ENCODE measurements at regions not wholly inside any gene's neighbourhood (a gene's known extent, or its start where the extent isn't known, plus 50 kb on each side); places are given as distances from the start of the nearest gene placed in this dataset.

DNA sequence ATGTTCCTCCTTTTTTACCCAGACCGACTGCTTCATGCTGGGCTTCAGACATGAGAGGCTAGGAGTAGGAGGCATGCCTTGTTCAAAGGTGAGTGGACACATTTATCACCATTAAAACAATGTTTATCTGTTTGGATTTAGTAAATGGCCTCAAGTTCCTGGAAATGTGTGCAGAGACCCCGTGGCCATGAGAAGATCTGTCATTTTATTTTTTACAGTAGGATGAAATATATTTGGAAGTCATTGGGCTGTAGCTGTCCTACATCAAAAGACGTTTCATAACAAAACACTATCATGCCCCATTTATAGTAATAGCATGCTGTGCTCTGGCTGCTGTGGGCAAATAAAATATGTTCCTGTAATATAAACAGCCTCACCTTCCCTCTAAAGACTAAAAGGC, 403.9 kb upstream of the TNP1 start:
- Histone ChIP-seq H3K4me1 (ENCODE audit: insufficient read depth, low read length) (no peaks in the 10 kb centered on the region), H3K4me2 (ENCODE audit: insufficient read depth, low read length) (no peak overlapping the region), H3K36me3 (ENCODE audit: insufficient read depth, low read length) (no peaks in the 10 kb centered on the region), H3K27ac (ENCODE audit: low read length) (no peak overlapping the region), H2AFZ (ENCODE audit: low read depth, low read length) (no peak overlapping the region), H3K27me3 (ENCODE audit: insufficient read depth, low read length, poor library complexity) (no peaks in the 10 kb centered on the region), H3K9me3 (ENCODE audit: insufficient read depth, low read length, severe bottlenecking) (peaks cover 4% of the 10 kb centered on the region), H3K79me2 (ENCODE audit: insufficient read depth, low read length) (no peaks in the 10 kb centered on the region), H3K4me3 (ENCODE audit: low read depth in 1 of 2, low read length in 2 of 2) (no peak overlapping the region), H4K20me1 (ENCODE audit: insufficient read depth, low read length) (no peaks in the 10 kb centered on the region), H3K9ac (ENCODE audit: low read depth, low read length) (no peak overlapping the region)
- ATAC-seq (ENCODE audit: insufficient read depth, low read depth) (no peak), DNase-seq (no peak)
- no peak for TF ChIP-seq EZH2 (IDR thresholded peaks at IDR 0.05; ENCODE audit: borderline replicate concordance, low read depth, low read length, severe bottlenecking)
- TF ChIP-seq, protein P1, sequence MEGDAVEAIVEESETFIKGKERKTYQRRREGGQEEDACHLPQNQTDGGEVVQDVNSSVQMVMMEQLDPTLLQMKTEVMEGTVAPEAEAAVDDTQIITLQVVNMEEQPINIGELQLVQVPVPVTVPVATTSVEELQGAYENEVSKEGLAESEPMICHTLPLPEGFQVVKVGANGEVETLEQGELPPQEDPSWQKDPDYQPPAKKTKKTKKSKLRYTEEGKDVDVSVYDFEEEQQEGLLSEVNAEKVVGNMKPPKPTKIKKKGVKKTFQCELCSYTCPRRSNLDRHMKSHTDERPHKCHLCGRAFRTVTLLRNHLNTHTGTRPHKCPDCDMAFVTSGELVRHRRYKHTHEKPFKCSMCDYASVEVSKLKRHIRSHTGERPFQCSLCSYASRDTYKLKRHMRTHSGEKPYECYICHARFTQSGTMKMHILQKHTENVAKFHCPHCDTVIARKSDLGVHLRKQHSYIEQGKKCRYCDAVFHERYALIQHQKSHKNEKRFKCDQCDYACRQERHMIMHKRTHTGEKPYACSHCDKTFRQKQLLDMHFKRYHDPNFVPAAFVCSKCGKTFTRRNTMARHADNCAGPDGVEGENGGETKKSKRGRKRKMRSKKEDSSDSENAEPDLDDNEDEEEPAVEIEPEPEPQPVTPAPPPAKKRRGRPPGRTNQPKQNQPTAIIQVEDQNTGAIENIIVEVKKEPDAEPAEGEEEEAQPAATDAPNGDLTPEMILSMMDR (IDR thresholded peaks at IDR 0.05; ENCODE audit: borderline replicate concordance, extremely low read depth, low read length, poor library complexity, severe bottlenecking), result no peak

DNA sequence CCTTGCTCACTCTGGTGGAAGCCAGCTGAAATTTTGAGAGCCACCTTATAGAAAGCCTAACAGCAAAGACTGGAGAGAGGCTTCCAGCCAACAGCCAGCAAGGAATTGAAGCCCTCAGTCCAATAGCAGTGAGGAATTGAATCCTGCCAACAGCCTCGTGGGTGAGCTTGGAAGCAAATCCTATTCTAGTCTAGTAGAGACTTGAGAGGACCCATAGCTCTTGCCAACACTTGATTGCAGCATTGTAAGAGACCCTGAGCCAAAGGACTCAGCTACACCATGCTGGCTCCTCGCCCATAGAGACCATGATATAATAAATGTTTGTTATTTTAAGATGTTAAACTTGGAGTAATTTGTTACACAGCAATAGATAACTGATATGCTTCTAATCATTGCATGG, 403.0 kb upstream of the TNP1 start:
- Histone ChIP-seq H2AFZ (ENCODE audit: low read depth, low read length) (no peak overlapping the region), H3K4me3 (ENCODE audit: low read depth in 1 of 2, low read length in 2 of 2) (no peak overlapping the region), H3K27ac (ENCODE audit: low read length) (no peak overlapping the region), H3K9ac (ENCODE audit: low read depth, low read length) (no peak overlapping the region), H3K4me2 (ENCODE audit: insufficient read depth, low read length) (no peak overlapping the region), H3K79me2 (ENCODE audit: insufficient read depth, low read length) (no peaks in the 10 kb centered on the region), H3K4me1 (ENCODE audit: insufficient read depth, low read length) (no peaks in the 10 kb centered on the region), H3K9me3 (ENCODE audit: insufficient read depth, low read length, severe bottlenecking) (peaks cover 4% of the 10 kb centered on the region), H4K20me1 (ENCODE audit: insufficient read depth, low read length) (no peaks in the 10 kb centered on the region), H3K27me3 (ENCODE audit: insufficient read depth, low read length, poor library complexity) (no peaks in the 10 kb centered on the region), H3K36me3 (ENCODE audit: insufficient read depth, low read length) (no peaks in the 10 kb centered on the region)
- TF ChIP-seq EZH2 (IDR thresholded peaks at IDR 0.05; ENCODE audit: borderline replicate concordance, low read depth, low read length, severe bottlenecking), result no peak
- TF ChIP-seq, protein P1 (IDR thresholded peaks at IDR 0.05; ENCODE audit: borderline replicate concordance, extremely low read depth, low read length, poor library complexity, severe bottlenecking), result no peak
- no peak for DNase-seq
- no peak for ATAC-seq (ENCODE audit: insufficient read depth, low read depth)

DNA sequence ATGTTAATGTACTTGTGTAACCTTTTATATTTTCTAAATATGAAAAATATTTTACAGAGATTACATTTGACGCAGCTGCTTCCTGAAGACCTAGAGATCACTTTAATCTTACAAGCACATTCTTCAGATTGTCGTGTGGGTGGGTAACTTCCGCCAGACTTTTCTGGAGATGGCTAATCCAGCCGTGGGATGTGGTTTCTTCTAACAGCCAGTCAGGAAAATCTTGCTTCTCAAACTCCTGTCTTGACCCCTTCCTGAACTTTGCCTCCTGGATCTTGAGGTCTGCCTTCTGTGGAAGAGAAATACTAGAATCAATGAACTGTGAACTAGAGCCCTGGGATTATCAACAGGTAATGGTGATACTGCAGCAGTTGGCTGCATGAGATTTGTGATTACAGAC, 401.6 kb upstream of the TNP1 start:
- Histone ChIP-seq H3K79me2 (ENCODE audit: insufficient read depth, low read length) (no peaks in the 10 kb centered on the region), H3K27me3 (ENCODE audit: insufficient read depth, low read length, poor library complexity) (no peaks in the 10 kb centered on the region), H2AFZ (ENCODE audit: low read depth, low read length) (no peak overlapping the region), H3K4me2 (ENCODE audit: insufficient read depth, low read length) (no peak overlapping the region), H3K27ac (ENCODE audit: low read length) (no peak overlapping the region), H3K9me3 (ENCODE audit: insufficient read depth, low read length, severe bottlenecking) (no peaks in the 10 kb centered on the region), H4K20me1 (ENCODE audit: insufficient read depth, low read length) (no peaks in the 10 kb centered on the region), H3K36me3 (ENCODE audit: insufficient read depth, low read length) (no peaks in the 10 kb centered on the region), H3K4me3 (ENCODE audit: low read depth in 1 of 2, low read length in 2 of 2) (no peak overlapping the region), H3K4me1 (ENCODE audit: insufficient read depth, low read length) (no peaks in the 10 kb centered on the region), H3K9ac (ENCODE audit: low read depth, low read length) (no peak overlapping the region)
- DNase-seq, result no peak
- ATAC-seq (ENCODE audit: insufficient read depth, low read depth), result no peak
- TF ChIP-seq, protein P1 (IDR thresholded peaks at IDR 0.05; ENCODE audit: borderline replicate concordance, extremely low read depth, low read length, poor library complexity, severe bottlenecking), result no peak
- TF ChIP-seq EZH2 (IDR thresholded peaks at IDR 0.05; ENCODE audit: borderline replicate concordance, low read depth, low read length, severe bottlenecking), result no peak
